Colonic mucosa (tissue), 4 donors: ENCODE measurements at regions not wholly inside any gene's neighbourhood (a gene's known extent, or its start where the extent isn't known, plus 50 kb on each side); places are given as distances from the start of the nearest gene placed in this dataset.

ENCODE experiments used
- DNase-seq: peaks from one replicate; pipeline ENCODE4 v3.0.0-alpha.2; 2020
- H3K27ac ChIP-seq: fragments of 200-600 bp; one replicate; pipeline ENCODE4 v1.8.0; 2021
- H3K27me3 ChIP-seq: fragments of 200-600 bp; one replicate; pipeline ENCODE4 v1.8.0; 2021
- H3K36me3 ChIP-seq: fragments of 200-600 bp; one replicate; pipeline ENCODE4 v1.8.0; 2021
- H3K4me1 ChIP-seq: fragments of 200-600 bp; one replicate; pipeline ENCODE4 v1.8.0; 2021; ENCODE audit warnings: mild to moderate bottlenecking
- H3K4me3 ChIP-seq: fragments of 200-600 bp; one replicate; pipeline ENCODE4 v1.8.0; 2021
- H3K9ac ChIP-seq, 2 donors: one replicate each; pipeline ENCODE4 v1.7.0; 2013; ENCODE audit warnings: control low read depth in 2 of 2, low read depth in 2 of 2, low read length in 2 of 2
- H3K9me3 ChIP-seq: fragments of 200-600 bp; one replicate; pipeline ENCODE4 v1.8.0; 2021
- CTCF ChIP-seq: fragments of 200-600 bp; IDR thresholded peaks from one replicate; pipeline ENCODE4 v1.8.0; 2022; ENCODE audit warnings: antibody characterized with exemption, mild to moderate bottlenecking
- intact Hi-C: fragments of 100-400 bp; cut with DNase I; formaldehyde crosslinking; loops from one replicate; pipeline ENCODE4 v1.14.1; 2022
- donor health status: healthy.
- donor health status: DM: no; HTN: no; CAD: no.
- donor health status: DM: no; HTN: no; CAD: no.

- Histone ChIP-seq H3K4me1 (no peaks in the 10 kb centered on the region), H3K9me3 (no peaks in the 10 kb centered on the region), H3K27me3 (no peaks in the 10 kb centered on the region), H3K9ac (no peak overlapping the region), H3K36me3 (no peaks in the 10 kb centered on the region), H3K27ac (no peak overlapping the region), H3K4me3 (no peak overlapping the region)
- DNase-seq: peak; percentile 65
- intact Hi-C loops: no loop called here
- no peak for TF ChIP-seq CTCF
Observed at GRCh38 chr14:75340921-75341320, 62.3 kb downstream of the FOS start.

- Histone ChIP-seq H3K27ac (no peak overlapping the region), H3K4me1 (no peaks in the 10 kb centered on the region), H3K9ac (no peak overlapping the region), H3K9me3 (no peaks in the 10 kb centered on the region), H3K4me3 (no peak overlapping the region), H3K36me3 (no peaks in the 10 kb centered on the region), H3K27me3 (no peaks in the 10 kb centered on the region)
- DNase-seq: no peak
- intact Hi-C loops: no loop called here
- no peak for TF ChIP-seq CTCF
Observed at GRCh38 chr14:75341620-75342019, 63.0 kb downstream of the FOS start.

- Histone ChIP-seq H3K27ac (no peak overlapping the region), H3K9me3 (no peaks in the 10 kb centered on the region), H3K4me3 (no peak overlapping the region), H3K9ac (no peak overlapping the region), H3K36me3 (no peaks in the 10 kb centered on the region), H3K4me1 (no peaks in the 10 kb centered on the region), H3K27me3 (no peaks in the 10 kb centered on the region)
- TF ChIP-seq CTCF: no peak
- DNase-seq: no peak
- intact Hi-C loops: no loop called here
Observed at GRCh38 chr14:75342762-75343599, 64.4 kb downstream of the FOS start.

GRCh38 chr14:75343911-75344310, 65.3 kb downstream of the FOS start:
- Histone ChIP-seq H3K36me3 (no peaks in the 10 kb centered on the region), H3K27me3 (no peaks in the 10 kb centered on the region), H3K9ac (no peak overlapping the region), H3K27ac (no peak overlapping the region), H3K9me3 (no peaks in the 10 kb centered on the region), H3K4me3 (no peak overlapping the region), H3K4me1 (no peaks in the 10 kb centered on the region)
- TF ChIP-seq CTCF: no peak
- intact Hi-C loops: no loop called here
- DNase-seq: no peak

GRCh38 chr14:75344411-75344810, 65.8 kb downstream of the FOS start:
- H3K9me3 ChIP-seq: no peaks in the 10 kb centered on the region
- H3K27ac ChIP-seq: no peak overlapping the region
- H3K4me1 ChIP-seq: no peaks in the 10 kb centered on the region
- DNase-seq: no peak
- H3K4me3 ChIP-seq: no peak overlapping the region
- no peak for TF ChIP-seq CTCF
- intact Hi-C loops: no loop called here
- no peak overlapping the region for H3K9ac ChIP-seq
- no peaks in the 10 kb centered on the region for H3K36me3 ChIP-seq
- no peaks in the 10 kb centered on the region for H3K27me3 ChIP-seq
